GM06990 (cell line): ENCODE measurements at regions not wholly inside any gene's neighbourhood (a gene's known extent, or its start where the extent isn't known, plus 50 kb on each side); places are given as distances from the start of the nearest gene placed in this dataset.

ENCODE experiments used
- DNase-seq: peaks from one replicate; pipeline ENCODE4 v3.0.0-alpha.2; 2011; ENCODE audit not compliant: insufficient read length; ENCODE audit errors: extremely low read depth
- H3K27me3 ChIP-seq: replicated peaks from 2 replicates; pipeline ENCODE4 v1.6.0; 2011; ENCODE audit warnings: low read length; ENCODE audit not compliant: control insufficient read depth, insufficient read depth
- H3K36me3 ChIP-seq: 2 replicates; pipeline ENCODE4 v1.5.1; 2011; ENCODE audit warnings: low read length; ENCODE audit not compliant: control insufficient read depth, insufficient read depth
- H3K4me3 ChIP-seq: replicated peaks from 2 replicates; pipeline ENCODE4 v1.5.1; 2011; ENCODE audit warnings: low read depth, mild to moderate bottlenecking, control low read depth, low read length
- TF ChIP-seq, protein P1 (sequence below): IDR thresholded peaks from 2 replicates; pipeline ENCODE4 v1.5.1; 2011; ENCODE audit warnings: low read length, control low read depth, mild to moderate bottlenecking, inconsistent platforms; ENCODE audit not compliant: insufficient read depth, poor library complexity, severe bottlenecking

DNA sequence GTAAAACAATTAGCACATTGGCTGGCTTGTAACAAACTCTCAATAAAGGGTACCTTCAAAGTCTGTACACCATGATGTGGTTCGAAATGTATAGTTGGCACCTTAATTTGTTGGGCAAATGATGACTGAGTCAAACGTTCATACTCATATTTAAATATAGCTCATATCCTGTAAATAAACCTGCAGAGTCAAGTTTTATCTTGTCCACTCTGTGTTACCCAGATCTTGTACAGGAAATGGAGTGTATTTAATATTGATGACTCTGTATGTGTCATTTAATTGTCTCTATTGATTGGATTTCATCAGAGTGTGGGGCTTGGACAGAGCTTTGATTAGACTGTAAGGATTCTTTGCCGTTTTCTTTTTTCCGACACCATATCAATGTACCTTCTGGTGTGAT is 805.6 kb upstream of the ZEB2 start:
- no peak overlapping the region for H3K4me3 ChIP-seq
- DNase-seq, result no peak
- TF ChIP-seq, protein P1, sequence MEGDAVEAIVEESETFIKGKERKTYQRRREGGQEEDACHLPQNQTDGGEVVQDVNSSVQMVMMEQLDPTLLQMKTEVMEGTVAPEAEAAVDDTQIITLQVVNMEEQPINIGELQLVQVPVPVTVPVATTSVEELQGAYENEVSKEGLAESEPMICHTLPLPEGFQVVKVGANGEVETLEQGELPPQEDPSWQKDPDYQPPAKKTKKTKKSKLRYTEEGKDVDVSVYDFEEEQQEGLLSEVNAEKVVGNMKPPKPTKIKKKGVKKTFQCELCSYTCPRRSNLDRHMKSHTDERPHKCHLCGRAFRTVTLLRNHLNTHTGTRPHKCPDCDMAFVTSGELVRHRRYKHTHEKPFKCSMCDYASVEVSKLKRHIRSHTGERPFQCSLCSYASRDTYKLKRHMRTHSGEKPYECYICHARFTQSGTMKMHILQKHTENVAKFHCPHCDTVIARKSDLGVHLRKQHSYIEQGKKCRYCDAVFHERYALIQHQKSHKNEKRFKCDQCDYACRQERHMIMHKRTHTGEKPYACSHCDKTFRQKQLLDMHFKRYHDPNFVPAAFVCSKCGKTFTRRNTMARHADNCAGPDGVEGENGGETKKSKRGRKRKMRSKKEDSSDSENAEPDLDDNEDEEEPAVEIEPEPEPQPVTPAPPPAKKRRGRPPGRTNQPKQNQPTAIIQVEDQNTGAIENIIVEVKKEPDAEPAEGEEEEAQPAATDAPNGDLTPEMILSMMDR, result no peak
- no peaks in the 10 kb centered on the region for H3K36me3 ChIP-seq
- no peaks in the 10 kb centered on the region; the same call in 1 of the 2 replicates for H3K27me3 ChIP-seq

DNA sequence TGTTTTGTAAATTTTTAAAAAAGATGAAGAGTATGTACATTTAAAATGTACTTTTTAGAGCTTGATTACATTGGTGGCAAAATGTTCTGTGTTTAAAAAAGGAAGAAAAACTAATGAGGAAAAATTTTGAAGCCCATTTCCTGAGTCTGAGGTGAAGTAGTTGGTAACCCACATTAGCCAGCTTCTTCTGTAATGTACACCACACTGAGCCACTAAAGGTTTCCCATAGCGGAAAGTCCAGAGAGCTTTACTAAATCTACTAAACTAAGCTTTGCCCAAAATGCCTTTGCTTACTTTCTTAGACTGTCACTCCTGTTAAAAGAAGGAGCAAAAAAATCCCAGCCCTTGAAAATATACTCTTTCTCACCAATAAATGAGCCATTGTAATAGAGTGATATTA is 804.8 kb upstream of the ZEB2 start:
- Histone ChIP-seq H3K4me3 (no peak overlapping the region), H3K36me3 (no peaks in the 10 kb centered on the region), H3K27me3 (no peaks in the 10 kb centered on the region; the same call in 1 of the 2 replicates)
- TF ChIP-seq, protein P1, result no peak
- DNase-seq, result no peak

DNA sequence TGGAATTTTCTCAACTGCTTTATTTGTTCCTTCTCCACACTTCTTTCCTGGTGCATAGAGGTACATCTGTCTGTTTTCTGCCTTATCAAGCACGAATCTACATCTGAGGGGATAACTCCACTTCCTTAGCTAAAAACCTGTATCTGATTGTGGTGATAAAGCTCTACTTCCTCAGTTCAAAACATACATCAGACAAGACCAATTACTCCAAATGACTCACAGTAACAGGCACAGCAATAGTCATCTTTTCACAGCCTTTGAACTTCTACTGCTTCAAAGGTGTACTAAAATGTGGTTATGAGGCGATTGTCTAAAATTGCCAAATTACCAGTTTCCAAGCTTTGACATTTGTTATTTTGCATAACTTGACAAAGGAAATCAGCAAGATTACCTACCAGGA is 803.6 kb upstream of the ZEB2 start:
- H3K27me3 ChIP-seq, result no peaks in the 10 kb centered on the region; the same call in 1 of the 2 replicates
- TF ChIP-seq, protein P1, result no peak
- no peak overlapping the region for H3K4me3 ChIP-seq
- H3K36me3 ChIP-seq, result no peaks in the 10 kb centered on the region
- DNase-seq, result peak; percentile 3

DNA sequence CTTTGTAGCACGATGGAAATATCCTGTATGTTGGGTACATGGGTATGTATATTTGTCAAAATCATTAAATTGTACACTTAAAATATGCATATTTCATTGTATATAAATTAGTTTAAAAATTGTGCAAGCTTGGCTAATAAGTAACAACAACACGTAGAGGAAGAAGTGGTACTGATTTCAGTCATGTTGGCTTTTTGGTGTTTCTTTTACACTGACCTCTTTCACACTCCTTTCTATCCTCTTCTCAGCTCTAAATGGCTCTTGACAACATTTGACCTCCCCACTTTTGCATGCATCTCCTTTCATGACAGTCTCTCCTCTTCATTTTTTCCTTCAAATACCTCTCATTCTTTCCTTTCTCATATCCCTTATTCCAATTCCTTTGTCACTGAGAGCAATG is 801.4 kb upstream of the ZEB2 start:
- no peaks in the 10 kb centered on the region for H3K27me3 ChIP-seq
- no peak for DNase-seq
- no peak overlapping the region for H3K4me3 ChIP-seq
- TF ChIP-seq, protein P1, result no peak
- H3K36me3 ChIP-seq, result no peaks in the 10 kb centered on the region

DNA sequence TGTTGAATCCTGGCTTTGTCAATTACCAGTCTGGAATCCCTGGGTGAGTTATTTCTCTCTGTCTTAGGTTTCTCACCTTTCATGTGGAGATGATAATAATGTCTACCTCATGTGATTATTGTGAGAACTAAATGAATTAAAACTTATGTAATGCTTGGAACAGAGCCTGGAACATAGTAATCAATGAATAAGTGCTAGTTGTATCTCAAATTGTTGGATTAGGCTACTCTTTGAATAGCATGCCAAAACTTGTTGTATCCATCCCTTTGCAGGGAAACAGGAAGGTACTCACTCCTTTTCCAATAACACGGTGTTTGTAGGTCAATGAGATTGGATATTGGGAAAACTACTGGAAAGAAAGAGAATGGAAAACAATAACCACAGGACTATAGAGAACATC is 796.6 kb upstream of the ZEB2 start:
- no peaks in the 10 kb centered on the region for H3K36me3 ChIP-seq
- DNase-seq, result no peak

More for the DNA sequence above, 796.6 kb upstream of the ZEB2 start:
- Histone ChIP-seq H3K4me3 (no peak overlapping the region), H3K27me3 (no peaks in the 10 kb centered on the region)
- TF ChIP-seq, protein P1, result no peak
